ENCODE measurements at regions not wholly inside any gene's neighbourhood (a gene's known extent, or its start where the extent isn't known, plus 50 kb on each side); places are given as distances from the start of the nearest gene placed in this dataset.

DNA sequence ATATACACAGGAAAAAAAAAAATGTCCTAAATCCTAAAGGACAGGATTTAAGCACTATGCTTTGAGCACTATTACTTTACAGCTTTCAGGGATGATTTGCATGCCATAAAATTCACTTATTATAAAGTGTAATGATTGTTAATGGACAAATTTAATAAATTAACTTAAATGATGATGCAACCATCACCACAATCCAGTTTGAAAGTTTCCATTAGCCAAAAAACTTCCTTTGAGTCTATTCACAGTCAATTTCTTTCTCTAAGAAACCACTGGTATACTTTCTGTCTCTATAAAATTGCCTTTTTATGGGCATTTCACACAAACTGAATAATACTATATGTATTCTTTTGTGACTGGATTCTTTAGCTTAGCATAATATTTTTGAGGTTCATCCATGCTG lies 111.1 kb upstream of the RIOK3 start:
- in situ Hi-C loops (cut with MboI; ENCODE audit: low sequenced_read_pairs) = no loop called here

DNA sequence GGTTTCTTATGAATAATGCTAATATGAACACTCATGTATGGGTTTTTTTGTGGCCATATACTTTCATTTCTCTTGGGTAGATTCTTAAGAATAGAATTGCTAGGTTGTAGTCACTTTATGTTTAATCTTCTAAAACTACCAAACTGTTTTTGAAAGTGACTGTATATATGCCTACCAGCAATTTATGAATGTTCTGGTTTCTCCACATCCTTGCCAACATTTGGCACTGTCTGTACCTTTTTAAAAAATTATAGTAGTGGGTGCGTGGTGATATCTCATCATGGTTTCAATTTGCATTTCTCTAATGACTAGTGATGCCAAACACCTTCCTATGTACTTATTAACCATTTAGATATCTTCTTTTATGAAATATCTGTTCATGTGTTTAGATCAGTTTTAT lies 110.6 kb upstream of the RIOK3 start:
- in situ Hi-C loops (cut with MboI; ENCODE audit: low sequenced_read_pairs) = no loop called here

DNA sequence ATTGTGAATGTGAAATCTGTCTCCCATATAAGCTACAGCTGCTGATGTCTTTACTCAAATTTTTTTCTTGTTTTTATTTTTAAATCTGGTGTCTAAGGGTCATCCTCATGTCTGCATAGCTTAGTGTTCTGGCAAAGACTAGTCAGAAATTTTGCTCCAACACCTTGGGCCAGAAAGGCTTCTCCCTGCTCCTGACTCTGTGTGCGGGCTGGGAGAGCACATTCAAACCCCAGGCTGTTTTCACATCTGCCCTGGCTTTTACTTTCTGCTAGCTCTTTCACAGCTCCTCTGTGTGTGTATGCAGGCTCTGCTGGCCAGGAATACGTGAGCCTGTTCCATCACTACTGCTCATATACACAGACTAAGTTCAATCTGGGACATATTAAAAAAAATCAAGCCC lies 102.9 kb upstream of the RIOK3 start:
- in situ Hi-C loops (cut with MboI; ENCODE audit: low sequenced_read_pairs) = no loop called here

DNA sequence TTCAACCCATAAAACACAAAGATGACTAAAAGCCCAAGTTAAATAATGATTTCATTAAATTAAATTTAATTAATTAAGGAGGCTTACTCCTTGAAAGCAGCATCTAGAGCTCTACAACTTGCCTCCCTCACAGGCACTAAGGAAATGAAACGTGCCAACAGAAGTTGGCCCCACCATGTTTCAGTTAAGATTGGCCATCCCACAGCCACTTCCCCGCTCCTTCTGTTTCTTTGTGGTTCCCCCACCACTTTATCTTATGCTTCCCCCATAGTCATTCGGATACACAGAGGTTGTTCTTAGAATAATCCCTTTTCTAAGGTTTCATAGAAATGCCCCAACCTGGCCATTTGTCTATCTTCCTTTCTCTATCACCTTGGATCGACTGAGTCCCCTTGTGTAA lies 101.6 kb upstream of the RIOK3 start:
- in situ Hi-C loops (cut with MboI; ENCODE audit: low sequenced_read_pairs) = no loop called here

GRCh38 chr18:23352042-23352441 lies 101.0 kb upstream of the RIOK3 start:
- in situ Hi-C loops (cut with MboI; ENCODE audit: low sequenced_read_pairs) = no loop called here

- in situ Hi-C loops (cut with MboI; ENCODE audit: low sequenced_read_pairs) = no loop called here
Measured at GRCh38 chr18:23353459-23353858, 99.6 kb upstream of the RIOK3 start.

DNA sequence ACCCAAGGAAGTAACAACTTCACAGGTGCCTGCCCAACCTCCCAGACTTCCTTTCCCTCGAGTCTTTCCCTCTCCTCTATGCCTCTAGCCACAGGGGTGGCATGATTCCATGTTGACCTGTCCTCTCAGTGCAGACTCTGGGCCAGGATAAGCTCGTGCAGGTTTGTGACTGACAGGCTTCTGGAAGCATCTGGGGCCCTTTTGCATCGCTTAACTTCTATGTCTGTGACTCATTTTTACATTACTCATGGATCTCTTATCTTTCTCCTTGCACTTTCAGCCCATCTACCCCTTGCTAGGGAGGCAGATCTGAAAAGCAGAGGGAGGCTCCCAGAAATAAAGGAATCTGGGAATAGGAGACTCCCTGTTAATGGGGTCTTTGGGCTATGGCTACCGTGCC lies 98.5 kb upstream of the RIOK3 start:
- in situ Hi-C loops (cut with MboI; ENCODE audit: low sequenced_read_pairs) = no loop called here

DNA sequence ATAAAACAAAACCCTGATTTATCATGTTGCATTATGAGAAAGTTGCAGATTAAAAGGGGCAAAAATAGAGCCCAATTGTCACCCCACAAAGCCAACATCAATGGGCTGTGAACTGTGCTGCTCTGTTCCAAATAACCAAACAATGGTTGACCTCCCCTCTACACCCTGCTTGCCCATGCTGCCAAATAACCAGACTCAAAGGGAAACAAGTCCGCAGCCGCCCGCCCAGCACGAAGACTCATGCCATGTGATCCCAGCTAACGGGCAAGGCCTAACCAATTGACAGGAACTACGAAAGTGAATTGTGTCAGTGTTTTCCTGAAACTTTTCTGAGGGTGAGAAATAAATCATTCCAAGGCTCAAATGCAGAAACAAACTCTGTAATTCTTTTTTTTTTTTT lies 97.9 kb upstream of the RIOK3 start:
- in situ Hi-C loops (cut with MboI; ENCODE audit: low sequenced_read_pairs) = no loop called here

- in situ Hi-C loops (cut with MboI; ENCODE audit: low sequenced_read_pairs) = no loop called here
Measured at GRCh38 chr18:23356424-23356823, 96.7 kb upstream of the RIOK3 start.

DNA sequence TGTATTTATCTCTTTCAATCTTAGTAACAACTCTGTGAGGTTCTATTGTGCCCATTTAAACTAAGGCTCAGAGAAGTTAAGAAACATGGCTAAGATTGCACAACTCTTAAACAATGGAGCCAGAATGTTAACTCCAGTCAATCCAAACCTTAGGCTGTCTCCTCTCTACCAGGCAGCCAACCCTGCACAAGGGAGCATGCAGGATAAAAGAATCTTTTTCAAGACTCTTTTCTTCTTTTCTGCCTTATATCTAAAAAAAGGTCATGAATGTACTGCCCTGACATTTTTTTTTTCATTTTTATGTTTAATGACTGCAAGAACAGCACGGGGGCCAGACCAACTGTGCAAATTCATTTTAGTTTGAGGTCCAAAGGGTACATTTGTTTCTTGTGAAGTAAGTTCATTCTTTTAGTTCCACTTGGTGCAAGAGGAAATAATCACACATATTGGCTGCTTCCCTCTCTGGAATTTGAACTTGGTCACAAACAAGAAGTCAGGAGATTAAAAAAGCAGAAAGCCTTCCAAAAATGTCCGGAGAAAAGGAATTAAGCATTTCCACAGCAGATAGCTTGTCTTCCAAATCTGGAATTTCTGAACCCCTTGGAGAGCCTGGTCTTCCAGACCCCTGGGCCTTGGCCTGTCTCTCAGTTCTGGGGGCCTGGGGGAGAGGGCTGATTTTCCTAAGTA lies 96.0 kb upstream of the RIOK3 start:
- in situ Hi-C loops (cut with MboI; ENCODE audit: low sequenced_read_pairs) = no loop called here

DNA sequence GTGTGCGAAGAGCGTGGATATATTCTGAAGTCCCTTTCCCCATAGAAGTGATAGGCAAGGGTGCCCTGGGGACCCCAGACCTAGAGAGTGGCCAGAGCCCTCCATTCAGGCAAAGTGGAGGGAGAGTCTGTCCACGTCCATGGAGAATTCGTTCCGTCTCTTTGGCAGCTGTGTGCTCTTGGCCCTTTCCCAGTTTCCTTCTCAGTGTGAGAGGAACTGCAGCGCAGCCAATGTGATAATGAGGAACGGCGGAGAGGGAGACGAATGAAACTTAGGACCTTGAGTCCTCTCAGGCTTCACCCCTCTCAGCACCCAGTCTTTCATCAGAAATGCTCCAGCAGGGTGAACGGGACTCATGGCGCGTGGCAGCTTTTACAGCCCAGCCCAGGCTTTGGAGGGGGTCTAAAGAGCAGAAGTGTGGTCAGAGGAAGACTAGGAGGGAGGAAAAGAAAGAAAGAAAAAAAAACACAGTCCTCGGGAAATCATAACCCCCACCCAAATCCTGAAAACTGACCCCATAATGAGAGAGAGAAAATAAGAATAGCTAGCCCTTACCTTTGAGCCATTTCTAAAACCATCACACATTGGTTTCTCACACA lies 95.0 kb upstream of the RIOK3 start:
- in situ Hi-C loops (cut with MboI; ENCODE audit: low sequenced_read_pairs) = no loop called here

DNA sequence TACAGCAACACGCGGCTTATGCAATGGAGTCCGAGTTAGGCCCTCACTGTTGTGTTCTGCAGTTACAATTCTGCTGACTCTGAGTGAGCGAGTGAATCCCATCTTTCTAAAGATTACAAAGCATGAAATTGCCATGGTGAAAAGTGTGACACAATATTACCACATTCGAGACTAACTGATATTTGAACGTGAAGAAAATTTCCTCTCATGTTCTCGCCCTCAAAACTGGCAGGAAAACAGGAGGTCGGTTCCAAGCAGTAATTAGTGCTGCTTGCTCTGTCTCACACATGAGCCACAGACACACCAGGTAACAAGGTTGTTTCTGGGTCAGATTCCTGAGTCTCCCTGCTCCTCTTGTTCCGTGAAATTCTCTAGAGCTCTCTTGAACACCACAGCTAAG lies 93.7 kb upstream of the RIOK3 start:
- in situ Hi-C loops (cut with MboI; ENCODE audit: low sequenced_read_pairs) = no loop called here

- in situ Hi-C loops (cut with MboI; ENCODE audit: low sequenced_read_pairs) = no loop called here
Measured at GRCh38 chr18:23363865-23364570, 89.1 kb upstream of the RIOK3 start.

DNA sequence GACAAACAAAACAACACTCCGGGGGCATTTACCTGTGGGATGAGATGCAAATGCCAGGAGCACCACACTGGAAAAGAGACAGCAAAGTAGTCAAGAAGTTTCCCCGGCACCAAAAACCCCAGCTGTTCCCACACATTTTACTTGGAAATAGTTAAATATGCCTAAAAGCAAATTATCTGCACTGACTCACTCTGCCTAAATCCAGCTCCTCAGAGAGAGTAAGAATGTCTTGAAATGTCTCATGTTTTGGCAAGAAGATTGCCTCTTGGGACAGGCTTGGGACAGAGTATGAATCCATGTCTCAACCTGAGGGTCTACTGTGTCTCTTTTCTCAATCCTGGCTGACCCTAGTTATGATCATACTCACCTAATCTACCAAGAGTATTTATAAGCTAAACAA lies 87.5 kb upstream of the RIOK3 start:
- in situ Hi-C loops (cut with MboI; ENCODE audit: low sequenced_read_pairs) = no loop called here

DNA sequence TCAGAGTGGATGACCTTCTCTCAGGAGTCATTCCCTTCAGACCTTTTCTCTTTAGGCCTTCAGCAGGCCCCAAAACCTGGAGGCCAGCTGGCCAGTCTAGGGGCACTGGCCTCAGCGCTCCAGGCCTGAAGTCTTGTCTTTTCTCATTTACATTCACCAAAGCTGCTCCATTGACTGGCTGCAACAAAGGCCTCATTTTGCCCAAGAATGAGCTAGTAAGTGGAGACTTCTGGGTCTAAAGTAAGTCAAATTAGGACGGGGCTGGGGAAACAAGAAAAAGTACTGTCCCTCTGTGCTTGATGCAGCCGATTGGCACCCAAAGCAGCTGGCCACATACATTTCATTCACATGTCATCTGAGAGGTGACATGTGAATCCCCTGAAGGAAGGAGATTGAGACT lies 83.8 kb upstream of the RIOK3 start:
- in situ Hi-C loops (cut with MboI; ENCODE audit: low sequenced_read_pairs) = no loop called here

GRCh38 chr18:23373570-23373969 lies 79.5 kb upstream of the RIOK3 start:
- in situ Hi-C loops (cut with MboI; ENCODE audit: low sequenced_read_pairs) = no loop called here

DNA sequence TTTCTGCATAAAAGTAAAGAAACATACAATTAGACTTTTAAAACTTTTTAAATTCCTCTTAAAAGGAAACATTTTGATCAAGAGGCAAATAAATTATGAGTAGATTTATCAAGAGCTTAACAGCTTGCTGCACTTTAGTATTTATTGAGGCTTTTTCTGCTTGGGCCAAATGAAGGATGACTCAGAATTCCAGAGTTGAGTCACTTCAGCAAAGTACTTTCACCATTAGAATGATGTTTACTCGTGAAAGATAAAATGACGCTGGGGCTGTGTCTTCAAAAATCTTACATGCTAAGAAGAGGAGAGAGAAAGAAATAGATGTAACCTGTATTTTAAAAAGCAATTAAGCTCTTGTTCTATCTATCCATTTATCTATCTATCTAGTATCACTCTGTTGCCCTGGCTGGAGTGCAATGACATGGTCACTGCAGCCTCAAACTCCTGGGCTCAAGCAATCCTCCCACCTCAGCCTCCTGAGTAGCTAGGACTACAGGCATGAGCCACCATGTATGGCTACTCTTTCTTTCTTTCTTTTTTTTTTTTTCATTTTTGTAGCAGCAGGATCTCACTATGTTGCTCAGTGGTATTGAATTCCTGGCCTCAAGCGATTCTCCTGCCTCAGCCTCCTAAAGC lies 75.3 kb upstream of the RIOK3 start:
- in situ Hi-C loops (cut with MboI; ENCODE audit: low sequenced_read_pairs) = no loop called here

DNA sequence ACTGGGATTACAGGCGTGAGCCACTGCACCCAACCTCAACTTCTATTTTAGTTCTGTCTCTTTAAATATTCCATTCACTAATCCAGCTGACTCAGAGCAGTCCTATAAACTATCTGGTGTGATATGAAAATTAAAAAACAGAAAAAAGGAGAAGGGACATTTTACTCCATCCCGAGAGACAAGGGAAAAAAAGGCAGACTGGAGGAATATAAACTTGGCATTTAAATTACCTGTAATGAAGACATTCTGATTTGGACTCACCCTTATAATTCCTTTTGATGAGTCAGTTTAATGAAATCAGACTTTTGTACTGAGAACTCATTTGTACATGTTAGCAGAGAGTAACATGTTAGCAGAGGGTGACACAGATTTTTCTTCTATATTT lies 74.8 kb upstream of the RIOK3 start:
- in situ Hi-C loops (cut with MboI; ENCODE audit: low sequenced_read_pairs) = no loop called here

GRCh38 chr18:23380001-23380550 lies 73.0 kb upstream of the RIOK3 start:
- in situ Hi-C loops (cut with MboI; ENCODE audit: low sequenced_read_pairs) = no loop called here

GRCh38 chr18:23380817-23381216 lies 72.3 kb upstream of the RIOK3 start:
- in situ Hi-C loops (cut with MboI; ENCODE audit: low sequenced_read_pairs) = no loop called here

DNA sequence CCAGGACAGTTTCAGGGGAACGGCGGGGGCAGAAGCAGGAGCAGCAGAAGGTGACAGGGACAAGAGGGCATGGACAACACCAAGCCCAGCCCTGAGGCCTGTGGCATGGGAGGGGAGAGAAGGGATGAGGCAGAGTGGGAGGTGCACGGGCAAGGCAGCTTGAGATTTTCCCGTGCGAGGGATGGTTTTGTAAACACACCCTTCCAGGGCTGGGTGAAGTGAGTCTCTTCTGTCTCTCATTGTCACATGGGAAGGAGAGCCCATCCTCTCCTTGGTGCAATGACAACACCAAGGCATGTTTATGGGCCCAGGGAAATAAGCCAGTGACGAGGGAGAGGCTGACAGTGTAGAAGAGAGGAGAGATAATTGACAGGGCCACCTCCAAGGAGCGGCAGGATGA lies 69.6 kb upstream of the RIOK3 start:
- in situ Hi-C loops (cut with MboI; ENCODE audit: low sequenced_read_pairs) = no loop called here

All from HL-60/S4 treated with retinoic acid at 250 ng/mL for 4 days and 3 days (cell line).